ENCODE measurements at regions not wholly inside any gene's neighbourhood (a gene's known extent, or its start where the extent isn't known, plus 50 kb on each side); places are given as distances from the start of the nearest gene placed in this dataset.

GRCh38 chr12:127430401-127430800 is 836.6 kb upstream of the TMEM132C start:
- DNase-seq (ENCODE audit: insufficient read length, low spot score): no peak
- no peak for TF ChIP-seq CTCF (IDR thresholded peaks at IDR 0.05; ENCODE audit: insufficient read depth, missing control alignments)
- FAIRE-seq: no peak

DNA sequence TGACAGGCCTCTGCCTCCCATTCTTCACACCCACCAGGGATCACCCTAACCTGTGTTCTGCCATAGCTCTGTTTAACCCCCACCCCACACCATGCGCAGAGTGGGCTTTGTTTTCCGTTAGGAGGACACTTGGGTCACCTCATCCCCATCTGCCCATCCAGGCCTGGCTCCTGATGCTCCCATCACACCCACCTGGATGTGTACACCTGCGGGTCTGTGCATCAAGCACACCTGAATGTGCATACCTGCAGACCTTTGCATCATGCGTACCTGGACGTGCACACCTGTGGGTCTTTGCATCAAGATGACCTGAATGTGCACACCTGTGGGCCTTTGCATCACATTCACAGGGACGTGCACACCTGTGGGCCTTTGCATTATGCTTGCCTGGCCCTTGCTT is 835.8 kb upstream of the TMEM132C start:
- FAIRE-seq: no peak
- no peak for TF ChIP-seq CTCF (IDR thresholded peaks at IDR 0.05; ENCODE audit: insufficient read depth, missing control alignments)

GRCh38 chr12:127431594-127431993 is 835.4 kb upstream of the TMEM132C start:
- no peak for TF ChIP-seq CTCF (IDR thresholded peaks at IDR 0.05; ENCODE audit: insufficient read depth, missing control alignments)

More for the DNA sequence above, 835.8 kb upstream of the TMEM132C start:
- no peak for DNase-seq (ENCODE audit: insufficient read length, low spot score)

DNA sequence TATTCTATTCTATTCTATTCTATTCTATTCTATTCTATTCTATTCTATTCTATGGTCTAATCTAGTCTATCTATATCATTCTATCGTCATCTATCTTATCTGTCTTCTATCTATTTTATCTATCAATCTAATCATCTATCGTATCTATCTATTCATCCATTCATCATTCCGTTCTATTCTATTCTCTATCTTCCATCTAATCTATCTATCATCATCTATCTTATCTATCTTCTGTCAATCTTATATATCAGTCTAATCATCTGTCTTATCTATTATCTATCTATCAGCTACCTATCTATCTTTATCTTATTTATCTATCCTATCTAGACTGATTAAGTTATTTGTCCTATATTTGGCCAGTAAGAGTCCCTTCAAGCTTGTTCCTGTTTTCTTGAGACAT is 831.5 kb upstream of the TMEM132C start:
- FAIRE-seq: no peak
- TF ChIP-seq CTCF (IDR thresholded peaks at IDR 0.05; ENCODE audit: insufficient read depth, missing control alignments): no peak
- no peak for DNase-seq (ENCODE audit: insufficient read length, low spot score)

More at GRCh38 chr12:127431594-127431993, 835.4 kb upstream of the TMEM132C start:
- DNase-seq (ENCODE audit: insufficient read length, low spot score) (no peak), FAIRE-seq (no peak)

GRCh38 chr12:127438512-127439244 is 828.3 kb upstream of the TMEM132C start:
- FAIRE-seq (no peak), DNase-seq (ENCODE audit: insufficient read length, low spot score) (no peak)
- no peak for TF ChIP-seq CTCF (IDR thresholded peaks at IDR 0.05; ENCODE audit: insufficient read depth, missing control alignments)

DNA sequence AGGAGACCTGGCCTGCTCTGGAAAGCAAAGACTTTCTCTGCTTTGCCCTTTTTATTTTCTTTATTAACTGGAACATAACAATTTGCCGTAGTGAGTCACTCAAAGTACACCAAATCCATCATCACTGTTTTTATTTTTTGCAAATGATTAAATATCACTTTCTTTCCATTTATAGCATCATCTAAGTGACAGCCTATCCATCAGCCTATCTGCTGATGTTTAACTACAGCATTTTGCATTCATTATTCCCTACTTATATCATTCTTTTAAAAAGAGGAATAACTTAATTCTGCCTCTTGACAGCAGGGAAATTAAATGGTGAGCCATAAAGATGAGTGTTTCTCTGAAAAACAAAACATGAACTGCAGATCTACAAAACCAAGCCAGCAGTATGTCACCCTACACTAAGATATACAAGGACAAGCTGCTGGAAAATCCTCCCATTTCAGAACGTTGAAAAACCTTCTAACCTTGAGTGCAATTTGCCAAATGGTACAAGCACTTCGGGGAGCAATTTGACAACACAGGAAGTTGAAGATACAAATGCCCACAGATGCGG is 821.3 kb upstream of the TMEM132C start:
- FAIRE-seq: no peak
- DNase-seq (ENCODE audit: insufficient read length, low spot score): no peak
- no peak for TF ChIP-seq CTCF (IDR thresholded peaks at IDR 0.05; ENCODE audit: insufficient read depth, missing control alignments)

- TF ChIP-seq CTCF (IDR thresholded peaks at IDR 0.05; ENCODE audit: insufficient read depth, missing control alignments): no peak
- no peak for DNase-seq (ENCODE audit: insufficient read length, low spot score)
- FAIRE-seq: no peak
These were observed 818.1 kb upstream of the TMEM132C start for GRCh38 chr12:127448906-127449305.
